Stomach smooth muscle (tissue), 2 donors: ENCODE measurements at regions not wholly inside any gene's neighbourhood (a gene's known extent, or its start where the extent isn't known, plus 50 kb on each side); places are given as distances from the start of the nearest gene placed in this dataset.

ENCODE experiments used
- H3K27ac ChIP-seq: one replicate; pipeline ENCODE4 v1.7.0; 2013; ENCODE audit warnings: mild to moderate bottlenecking, low read length, inconsistent platforms
- H3K27me3 ChIP-seq, 2 donors: one replicate each; pipeline ENCODE4 v1.7.0; 2013; ENCODE audit warnings: low read length in 2 of 2; ENCODE audit not compliant: insufficient read depth in 2 of 2, control insufficient read depth in 1 of 2
- H3K36me3 ChIP-seq, 2 donors: one replicate each; pipeline ENCODE4 v1.7.0; 2013; ENCODE audit warnings: low read length in 2 of 2; ENCODE audit not compliant: control insufficient read depth in 2 of 2, insufficient read depth in 2 of 2
- H3K4me1 ChIP-seq: one replicate; pipeline ENCODE4 v1.7.0; 2013; ENCODE audit warnings: low read length; ENCODE audit not compliant: control insufficient read depth, insufficient read depth
- H3K4me3 ChIP-seq, 2 donors: one replicate each; pipeline ENCODE4 v1.7.0; 2013; ENCODE audit warnings: low read length in 2 of 2
- H3K9ac ChIP-seq, 2 donors: one replicate each; pipeline ENCODE4 v1.7.0; 2013; ENCODE audit warnings: low read length in 2 of 2, mild to moderate bottlenecking in 1 of 2
- H3K9me3 ChIP-seq, 2 donors: one replicate each; pipeline ENCODE4 v1.7.0; 2013; ENCODE audit warnings: low read length in 2 of 2; ENCODE audit not compliant: control insufficient read depth in 2 of 2
- donor health status: healthy.
- donor health status: Pancreatic carcinoma.

DNA sequence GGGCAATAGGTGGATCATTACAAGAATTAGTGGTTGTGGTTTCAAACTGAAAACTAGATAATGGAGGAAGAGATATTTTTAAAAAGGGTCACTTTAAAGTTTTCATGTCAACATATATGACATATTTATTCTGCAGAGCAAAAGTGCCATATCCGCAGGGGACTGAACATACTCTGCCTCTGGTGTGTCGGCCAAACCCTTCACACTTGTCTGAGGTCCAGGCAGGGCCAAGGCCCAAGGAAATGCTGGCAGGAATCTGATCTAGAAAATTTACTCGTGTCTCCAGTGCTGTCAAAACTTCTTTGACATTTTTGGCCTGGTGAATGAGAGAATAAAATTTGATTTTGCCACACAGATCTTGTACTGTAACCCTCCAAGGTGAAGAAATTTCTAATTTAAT, 562.3 kb downstream of the CCSER2 start:
- H3K4me3 ChIP-seq = no peak overlapping the region
- no peaks in the 10 kb centered on the region for H3K36me3 ChIP-seq
- H3K9me3 ChIP-seq = no peaks in the 10 kb centered on the region
- H3K9ac ChIP-seq = no peak overlapping the region
- no peaks in the 10 kb centered on the region for H3K27me3 ChIP-seq
- H3K4me1 ChIP-seq = no peaks in the 10 kb centered on the region
- no peak overlapping the region for H3K27ac ChIP-seq

DNA sequence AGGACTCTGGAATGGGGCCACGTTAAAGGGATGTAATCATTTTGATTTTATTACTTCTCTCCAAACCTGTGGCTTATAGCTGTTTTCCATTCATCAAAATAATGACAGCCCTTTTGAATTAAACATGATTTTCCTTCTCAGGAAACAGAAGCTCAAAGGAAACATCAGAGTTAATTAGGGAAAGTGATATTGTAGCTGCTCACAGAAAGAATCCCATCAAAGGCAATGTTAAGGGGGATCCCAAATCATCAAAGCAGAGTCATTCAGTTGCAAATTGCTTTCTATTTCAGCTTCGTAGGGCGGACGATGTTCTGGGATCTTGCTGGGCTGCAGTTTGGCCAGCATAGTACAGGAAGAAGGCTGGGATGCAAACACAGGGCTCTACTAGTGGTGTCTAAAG, 563.2 kb downstream of the CCSER2 start:
- Histone ChIP-seq H3K4me1 (no peaks in the 10 kb centered on the region), H3K27ac (no peak overlapping the region)

DNA sequence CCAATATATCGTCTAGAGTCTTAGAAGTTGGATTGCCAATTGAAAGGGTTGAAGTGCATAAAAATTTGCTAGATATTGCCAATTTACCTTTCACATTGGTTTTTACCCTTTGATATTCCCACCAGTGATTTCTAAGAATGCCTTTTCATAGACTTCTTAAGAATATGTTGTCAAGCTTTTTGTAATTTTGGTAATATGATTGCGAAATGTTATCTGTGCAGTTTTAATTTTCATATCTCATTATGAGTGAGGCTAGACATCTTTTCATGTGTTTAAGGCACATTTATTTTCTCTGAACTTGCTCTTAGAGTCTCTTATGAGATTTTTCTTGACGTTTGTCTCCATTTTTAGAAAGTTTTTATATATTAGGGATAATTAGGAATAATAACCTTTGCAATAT, 567.2 kb downstream of the CCSER2 start:
- H3K9me3 ChIP-seq = no peaks in the 10 kb centered on the region
- no peak overlapping the region for H3K27ac ChIP-seq
- H3K4me1 ChIP-seq = no peaks in the 10 kb centered on the region

More for the DNA sequence above, 563.2 kb downstream of the CCSER2 start:
- Histone ChIP-seq H3K4me3 (no peak overlapping the region), H3K27me3 (no peaks in the 10 kb centered on the region), H3K9me3 (no peaks in the 10 kb centered on the region), H3K9ac (no peak overlapping the region), H3K36me3 (no peaks in the 10 kb centered on the region)

DNA sequence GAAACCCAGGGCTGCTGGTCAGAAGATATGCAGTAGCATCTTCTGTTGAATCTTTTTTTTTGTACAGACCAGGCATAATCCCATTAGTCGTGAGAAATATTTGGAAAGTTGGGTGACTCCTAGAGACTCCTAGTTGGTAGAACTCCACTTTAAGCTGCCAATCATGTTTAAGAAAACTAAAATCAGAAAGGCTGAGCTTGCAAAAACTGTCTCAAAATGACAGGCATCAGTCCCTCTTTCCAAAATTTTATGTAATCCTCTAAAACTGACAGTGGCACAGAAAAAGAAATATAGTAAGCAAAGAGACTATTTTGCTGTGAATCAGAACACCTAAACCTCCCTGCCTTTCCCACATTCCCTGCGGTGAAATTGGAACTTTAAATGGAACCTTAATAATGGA, 568.5 kb downstream of the CCSER2 start:
- H3K36me3 ChIP-seq = no peaks in the 10 kb centered on the region
- H3K9me3 ChIP-seq = no peaks in the 10 kb centered on the region
- no peak overlapping the region for H3K4me3 ChIP-seq
- H3K9ac ChIP-seq = no peak overlapping the region
- H3K4me1 ChIP-seq = no peaks in the 10 kb centered on the region
- no peak overlapping the region for H3K27ac ChIP-seq
- H3K27me3 ChIP-seq = no peaks in the 10 kb centered on the region

More for the DNA sequence above, 567.2 kb downstream of the CCSER2 start:
- Histone ChIP-seq H3K27me3 (no peaks in the 10 kb centered on the region), H3K36me3 (no peaks in the 10 kb centered on the region), H3K4me3 (no peak overlapping the region), H3K9ac (no peak overlapping the region)

DNA sequence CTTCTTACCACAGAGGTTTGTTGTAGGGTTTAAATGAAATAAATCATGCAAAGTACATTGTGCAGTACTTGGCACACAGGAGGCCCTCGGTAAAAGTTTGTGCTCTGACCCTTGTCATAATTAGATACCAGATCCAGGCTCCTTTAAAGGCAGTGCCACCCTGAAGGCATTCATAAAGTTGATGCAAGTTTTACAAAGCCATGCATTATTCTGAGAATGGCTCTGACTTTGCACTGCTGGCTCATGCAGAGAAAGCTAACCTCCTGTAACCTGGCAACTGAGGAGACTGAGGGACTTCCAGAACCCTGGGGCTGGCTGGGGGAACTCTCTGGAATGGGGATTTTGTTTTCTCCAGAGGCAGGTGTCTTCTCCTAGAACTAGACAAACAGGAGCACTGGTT, 570.9 kb downstream of the CCSER2 start:
- Histone ChIP-seq H3K27me3 (no peaks in the 10 kb centered on the region), H3K4me3 (no peak overlapping the region), H3K27ac (no peak overlapping the region), H3K9me3 (no peaks in the 10 kb centered on the region), H3K4me1 (no peaks in the 10 kb centered on the region), H3K9ac (no peak overlapping the region), H3K36me3 (no peaks in the 10 kb centered on the region)

DNA sequence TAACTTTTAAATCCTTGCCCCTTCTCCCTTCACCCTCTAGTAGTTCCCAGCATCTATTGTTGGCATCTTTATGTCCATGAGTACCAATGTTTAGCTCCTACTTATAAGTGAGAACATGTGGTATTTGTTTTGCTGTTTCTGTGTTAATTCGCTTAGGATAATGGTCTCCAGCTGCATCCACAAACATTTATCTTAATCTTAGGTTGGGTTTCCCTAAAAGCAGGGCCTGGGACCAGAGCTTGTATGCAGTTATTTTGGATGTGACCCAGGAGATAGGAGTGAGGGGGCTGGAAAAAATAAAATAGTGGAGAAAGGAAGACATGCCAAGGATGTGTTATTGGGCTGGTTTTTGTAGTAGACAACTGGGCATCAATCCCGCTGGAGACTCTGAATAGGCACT, 571.8 kb downstream of the CCSER2 start:
- Histone ChIP-seq H3K9me3 (no peaks in the 10 kb centered on the region), H3K27me3 (no peaks in the 10 kb centered on the region), H3K27ac (no peak overlapping the region), H3K36me3 (no peaks in the 10 kb centered on the region), H3K9ac (no peak overlapping the region), H3K4me1 (no peaks in the 10 kb centered on the region), H3K4me3 (no peak overlapping the region)

DNA sequence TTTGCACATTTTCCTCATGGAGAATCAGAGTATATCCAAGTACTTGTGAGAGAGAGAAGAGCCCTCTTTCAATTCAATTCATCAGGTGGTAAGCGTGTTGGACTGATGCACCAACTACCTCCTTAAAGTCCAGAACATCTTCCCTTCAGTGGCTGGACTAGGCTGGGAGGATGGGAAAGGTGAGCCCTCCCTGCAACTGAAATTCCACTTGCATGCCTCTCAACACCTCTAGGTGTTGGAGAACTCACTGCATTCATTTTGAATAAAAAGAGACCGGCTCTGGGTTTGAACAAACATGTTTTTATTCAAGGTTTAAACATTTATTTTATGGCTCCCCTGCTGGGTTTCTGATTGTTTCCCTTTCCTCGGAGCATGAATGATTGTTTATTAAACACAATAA, 573.5 kb downstream of the CCSER2 start:
- H3K27me3 ChIP-seq = no peaks in the 10 kb centered on the region
- no peaks in the 10 kb centered on the region for H3K9me3 ChIP-seq
- no peak overlapping the region for H3K4me3 ChIP-seq
- no peaks in the 10 kb centered on the region for H3K4me1 ChIP-seq
- H3K9ac ChIP-seq = no peak overlapping the region
- H3K36me3 ChIP-seq = no peaks in the 10 kb centered on the region
- no peak overlapping the region for H3K27ac ChIP-seq

DNA sequence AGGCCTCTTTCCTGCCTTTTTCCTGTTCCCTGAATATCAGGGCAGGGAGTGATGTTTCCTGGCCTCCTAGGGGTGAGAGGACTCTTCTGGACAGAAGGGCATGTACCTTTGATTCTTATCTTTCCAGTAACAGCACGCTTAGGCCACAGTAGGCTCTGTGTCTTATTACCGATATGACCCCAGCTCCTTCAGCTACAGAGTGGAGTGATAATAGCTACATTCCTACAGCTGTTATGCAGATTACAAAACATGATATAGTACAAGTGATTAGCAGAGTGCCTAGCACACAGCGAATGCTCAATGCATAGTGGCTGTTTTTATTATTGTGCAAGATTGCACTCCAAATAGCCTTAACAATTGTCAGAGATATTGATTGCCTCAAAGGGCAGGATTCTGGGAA, 574.2 kb downstream of the CCSER2 start:
- H3K9me3 ChIP-seq = no peaks in the 10 kb centered on the region
- H3K9ac ChIP-seq = no peak overlapping the region
- H3K27me3 ChIP-seq = no peaks in the 10 kb centered on the region
- no peaks in the 10 kb centered on the region for H3K4me1 ChIP-seq
- H3K36me3 ChIP-seq = no peaks in the 10 kb centered on the region
- H3K27ac ChIP-seq = no peak overlapping the region
- H3K4me3 ChIP-seq = no peak overlapping the region

DNA sequence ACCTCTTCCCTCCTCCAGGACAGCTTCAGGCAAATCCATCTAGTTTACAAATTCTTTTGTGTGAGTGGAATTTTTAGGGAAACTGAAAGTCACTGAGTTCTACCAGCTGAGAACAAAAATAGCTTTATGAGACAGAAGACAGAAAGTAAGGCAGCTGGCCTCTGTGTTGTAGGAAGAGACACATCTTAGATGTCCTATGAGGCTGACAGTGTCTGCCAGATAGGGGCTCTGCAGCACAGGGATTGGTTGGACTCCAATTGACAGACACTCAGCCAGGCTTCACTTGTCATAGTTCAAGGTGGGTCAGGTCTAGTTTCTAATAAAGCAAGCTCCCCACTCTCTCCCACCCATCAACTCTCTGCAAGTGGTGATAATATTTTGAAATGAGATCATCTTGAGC, 574.9 kb downstream of the CCSER2 start:
- Histone ChIP-seq H3K36me3 (no peaks in the 10 kb centered on the region), H3K27ac (no peak overlapping the region), H3K9ac (no peak overlapping the region), H3K4me1 (no peaks in the 10 kb centered on the region), H3K9me3 (no peaks in the 10 kb centered on the region), H3K27me3 (no peaks in the 10 kb centered on the region), H3K4me3 (no peak overlapping the region)

DNA sequence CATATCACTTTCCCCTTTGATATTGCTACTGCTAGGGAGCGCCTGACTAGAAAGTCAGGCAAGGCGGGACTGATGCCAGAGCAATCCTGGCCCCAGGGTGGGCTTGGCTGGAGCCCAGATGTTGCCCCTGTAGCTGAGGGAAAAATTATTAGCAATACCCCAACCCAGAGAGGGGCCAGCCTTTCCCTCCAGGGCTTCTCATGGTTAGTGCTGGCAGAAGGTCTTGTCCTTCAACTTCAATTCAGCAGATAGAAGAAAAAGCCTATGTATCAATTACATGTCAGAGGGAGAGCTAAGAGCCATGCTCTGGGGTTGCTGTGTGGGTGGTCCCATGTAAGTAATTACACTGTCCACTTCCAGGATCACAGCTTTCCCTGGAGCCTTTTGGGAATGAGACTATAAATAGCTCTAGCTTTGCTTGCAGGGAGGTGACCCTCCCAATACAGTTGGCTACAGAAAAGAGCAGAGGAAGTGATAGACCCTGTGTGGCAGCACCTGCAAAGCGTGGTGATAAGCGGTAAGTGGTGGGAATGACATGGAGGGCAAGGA, 579.1 kb downstream of the CCSER2 start:
- Histone ChIP-seq H3K27ac (no peak overlapping the region), H3K27me3 (no peaks in the 10 kb centered on the region), H3K36me3 (no peaks in the 10 kb centered on the region), H3K9ac (no peak overlapping the region), H3K9me3 (no peaks in the 10 kb centered on the region), H3K4me1 (no peaks in the 10 kb centered on the region), H3K4me3 (no peak overlapping the region)

DNA sequence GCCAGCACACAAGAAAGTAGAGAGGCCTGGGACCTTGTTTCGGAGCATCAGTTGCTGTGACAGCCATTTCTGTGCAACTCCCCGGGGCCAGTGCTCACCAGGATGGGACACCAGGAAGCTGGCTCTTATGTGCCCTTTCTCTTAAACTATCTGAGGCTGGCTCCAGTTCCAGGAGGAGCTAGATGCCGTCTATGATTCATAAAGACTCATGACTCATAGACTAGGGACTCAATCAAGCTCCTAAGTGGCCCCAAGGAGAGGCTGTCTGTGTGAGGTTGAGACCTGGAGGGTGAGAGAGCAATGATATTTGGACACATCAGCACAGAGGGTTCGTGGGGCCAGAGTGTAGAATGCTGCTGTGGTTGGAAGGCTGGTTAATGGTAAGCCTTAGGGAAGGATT, 580.1 kb downstream of the CCSER2 start:
- Histone ChIP-seq H3K36me3 (no peaks in the 10 kb centered on the region), H3K9ac (no peak overlapping the region), H3K27ac (no peak overlapping the region), H3K4me1 (no peaks in the 10 kb centered on the region), H3K27me3 (no peaks in the 10 kb centered on the region), H3K9me3 (no peaks in the 10 kb centered on the region), H3K4me3 (no peak overlapping the region)
